ENCODE measurements at regions not wholly inside any gene's neighbourhood (a gene's known extent, or its start where the extent isn't known, plus 50 kb on each side); places are given as distances from the start of the nearest gene placed in this dataset.
"Not testable (repeated sequence)": the region's sequence is repeated elsewhere in the genome, so short reads cannot be mapped to it uniquely, and the experiment has no call there.

DNA sequence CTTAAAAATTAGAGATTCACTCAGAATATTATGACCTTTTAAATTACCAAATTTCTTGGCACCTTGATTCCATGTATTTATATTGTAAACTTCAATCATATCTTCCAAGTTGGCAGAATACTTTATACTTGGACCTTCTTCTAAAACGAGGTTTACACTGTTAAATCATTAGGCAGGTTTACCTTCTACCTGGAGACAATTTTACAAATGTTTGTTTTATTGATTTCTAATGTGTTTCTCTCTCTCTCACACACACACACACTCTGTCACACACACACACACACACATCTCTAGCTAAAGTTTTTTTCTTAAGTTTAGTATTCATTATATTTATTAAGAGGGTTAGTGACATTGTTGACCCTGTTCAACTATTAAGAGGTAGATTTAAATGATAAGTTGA, 1155.6 kb downstream of the NSUN3 start:
- no peaks in the 10 kb centered on the region for H3K79me2 ChIP-seq (ENCODE audit: low read length)
- no peaks in the 10 kb centered on the region for H3K9me2 ChIP-seq (replicated peaks; ENCODE audit: insufficient read depth, low read length)
- no peak for DNase-seq
- H3K27ac ChIP-seq (ENCODE audit: low read length) = no peak overlapping the region
- H3K4me1 ChIP-seq (ENCODE audit: low read length) = no peaks in the 10 kb centered on the region
- H3K9me3 ChIP-seq (ENCODE audit: low read length) = peaks cover 6% of the 10 kb centered on the region; the same call in 1 of the 2 replicates
- H2AFZ ChIP-seq (ENCODE audit: low read length) = no peak overlapping the region
- H3K36me3 ChIP-seq (ENCODE audit: insufficient read depth, low read length) = no peaks in the 10 kb centered on the region
- H3K9ac ChIP-seq (ENCODE audit: low read length) = no peak overlapping the region
- H3K4me3 ChIP-seq (ENCODE audit: low read length) = no peak overlapping the region
- H4K20me1 ChIP-seq (ENCODE audit: insufficient read depth, low read depth, low read length) = no peaks in the 10 kb centered on the region
- no peak overlapping the region for H3K4me2 ChIP-seq (ENCODE audit: low read depth, low read length, poor library complexity, severe bottlenecking)
- H3K27me3 ChIP-seq (ENCODE audit: low read length) = no peaks in the 10 kb centered on the region

DNA sequence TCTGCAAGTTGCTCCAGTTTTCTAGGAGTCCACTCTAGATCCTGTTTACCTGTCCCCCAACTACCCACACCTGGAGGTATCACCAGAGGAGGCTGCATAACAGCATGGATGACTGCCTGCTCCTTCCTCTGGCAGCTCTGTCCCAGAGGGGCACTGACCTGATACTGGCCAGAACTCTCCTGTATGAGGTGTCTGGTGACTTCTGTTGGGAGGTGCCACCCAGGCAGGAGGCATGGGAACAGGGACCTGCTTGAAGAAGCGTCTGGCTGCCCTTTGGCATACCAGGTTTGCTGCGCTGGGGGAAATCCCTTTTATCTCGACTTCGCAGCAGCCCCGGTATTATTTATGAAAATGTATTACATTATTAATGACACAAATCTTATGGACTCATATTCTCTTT, 1163.6 kb downstream of the NSUN3 start:
- Histone ChIP-seq H2AFZ (ENCODE audit: low read length) (no peak overlapping the region), H3K27ac (ENCODE audit: low read length) (no peak overlapping the region), H3K36me3 (ENCODE audit: insufficient read depth, low read length) (no peaks in the 10 kb centered on the region), H3K4me1 (ENCODE audit: low read length) (no peaks in the 10 kb centered on the region), H3K4me3 (ENCODE audit: low read length) (no peak overlapping the region), H3K9ac (ENCODE audit: low read length) (no peak overlapping the region), H3K9me3 (ENCODE audit: low read length) (peaks cover 7% of the 10 kb centered on the region), H3K4me2 (ENCODE audit: low read depth, low read length, poor library complexity, severe bottlenecking) (no peak overlapping the region), H4K20me1 (ENCODE audit: insufficient read depth, low read depth, low read length) (no peaks in the 10 kb centered on the region), H3K9me2 (replicated peaks; ENCODE audit: insufficient read depth, low read length) (no peaks in the 10 kb centered on the region), H3K27me3 (ENCODE audit: low read length) (no peaks in the 10 kb centered on the region), H3K79me2 (ENCODE audit: low read length) (no peaks in the 10 kb centered on the region)
- no peak for DNase-seq

DNA sequence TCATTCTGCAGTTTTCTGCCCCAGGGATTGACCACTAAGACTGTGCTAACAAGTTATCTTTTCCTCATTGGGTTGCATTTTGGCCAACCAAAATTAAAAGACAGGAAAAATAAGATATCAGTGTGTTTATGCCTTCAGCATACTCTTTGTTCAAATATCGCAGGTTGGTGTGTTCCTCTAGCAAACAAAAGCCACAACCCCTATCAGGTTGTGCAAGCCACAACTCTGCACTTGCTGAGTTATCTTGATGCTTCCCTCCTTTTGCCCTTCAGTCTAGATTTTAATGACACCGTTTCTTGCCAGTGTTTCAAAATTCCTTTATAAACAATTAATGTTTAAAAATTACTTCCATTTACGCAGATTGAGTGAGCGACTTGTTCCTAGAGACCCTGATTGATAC, 1164.2 kb downstream of the NSUN3 start:
- H3K36me3 ChIP-seq (ENCODE audit: insufficient read depth, low read length) = no peaks in the 10 kb centered on the region
- no peaks in the 10 kb centered on the region for H3K79me2 ChIP-seq (ENCODE audit: low read length)
- no peak for DNase-seq
- no peaks in the 10 kb centered on the region for H4K20me1 ChIP-seq (ENCODE audit: insufficient read depth, low read depth, low read length)
- H3K4me1 ChIP-seq (ENCODE audit: low read length) = no peaks in the 10 kb centered on the region
- peaks cover 7% of the 10 kb centered on the region for H3K9me3 ChIP-seq (ENCODE audit: low read length)
- H3K9me2 ChIP-seq (replicated peaks; ENCODE audit: insufficient read depth, low read length) = no peaks in the 10 kb centered on the region
- H3K27ac ChIP-seq (ENCODE audit: low read length) = no peak overlapping the region
- no peak overlapping the region for H3K9ac ChIP-seq (ENCODE audit: low read length)
- H3K4me3 ChIP-seq (ENCODE audit: low read length) = no peak overlapping the region
- H2AFZ ChIP-seq (ENCODE audit: low read length) = 0 out of 2 replicates have a peak overlapping the region, but pooled peaks have one; percentile 21
- no peaks in the 10 kb centered on the region for H3K27me3 ChIP-seq (ENCODE audit: low read length)
- no peak overlapping the region for H3K4me2 ChIP-seq (ENCODE audit: low read depth, low read length, poor library complexity, severe bottlenecking)

DNA sequence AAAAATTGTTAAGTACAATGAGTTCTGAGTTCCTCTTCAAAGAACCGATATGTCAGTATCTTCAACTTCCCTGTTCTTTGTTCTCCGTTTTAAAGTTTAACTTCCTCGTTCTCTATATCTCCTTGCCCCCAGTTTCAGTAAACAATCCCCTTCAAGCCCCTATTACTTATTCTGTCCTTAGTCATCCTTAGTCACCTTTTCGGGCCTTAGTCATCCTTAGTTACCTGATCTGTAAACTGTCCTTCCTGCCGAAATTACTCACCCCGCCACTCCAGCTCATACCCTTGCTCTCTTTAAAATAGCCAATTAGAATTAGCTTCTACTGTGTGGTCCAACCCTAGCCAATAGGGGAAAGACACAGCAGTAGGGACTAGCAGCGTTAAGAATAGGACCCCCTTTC, 1165.6 kb downstream of the NSUN3 start:
- Histone ChIP-seq H3K9me3 (ENCODE audit: low read length) (peaks cover 7% of the 10 kb centered on the region), H3K9me2 (replicated peaks; ENCODE audit: insufficient read depth, low read length) (no peaks in the 10 kb centered on the region), H3K9ac (ENCODE audit: low read length) (no peak overlapping the region), H4K20me1 (ENCODE audit: insufficient read depth, low read depth, low read length) (no peaks in the 10 kb centered on the region), H3K4me2 (ENCODE audit: low read depth, low read length, poor library complexity, severe bottlenecking) (no peak overlapping the region), H3K4me1 (ENCODE audit: low read length) (no peaks in the 10 kb centered on the region), H3K79me2 (ENCODE audit: low read length) (no peaks in the 10 kb centered on the region), H2AFZ (ENCODE audit: low read length) (no peak overlapping the region), H3K27me3 (ENCODE audit: low read length) (no peaks in the 10 kb centered on the region), H3K27ac (ENCODE audit: low read length) (no peak overlapping the region), H3K4me3 (ENCODE audit: low read length) (no peak overlapping the region), H3K36me3 (ENCODE audit: insufficient read depth, low read length) (no peaks in the 10 kb centered on the region)
- no peak for DNase-seq

DNA sequence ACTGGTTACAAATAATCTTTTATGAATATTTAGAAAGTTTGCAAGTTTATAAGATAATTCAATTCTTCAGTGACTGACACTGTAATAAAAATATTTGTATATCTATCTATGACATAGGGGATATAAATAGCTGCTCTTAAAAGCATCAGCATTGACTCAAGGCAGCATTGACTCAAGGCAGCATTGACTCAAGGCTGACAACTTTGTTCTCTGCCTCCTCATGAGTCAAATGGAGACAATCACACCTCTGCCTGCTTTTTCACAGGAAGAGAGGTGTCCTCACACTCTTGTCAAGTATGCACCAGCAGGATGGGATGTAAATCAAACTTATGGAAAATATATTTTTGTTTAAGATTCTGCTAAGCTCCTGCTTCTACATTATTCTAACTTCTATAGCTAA, 1173.1 kb downstream of the NSUN3 start:
- H3K79me2 ChIP-seq (ENCODE audit: low read length) = no peaks in the 10 kb centered on the region
- no peaks in the 10 kb centered on the region for H3K4me1 ChIP-seq (ENCODE audit: low read length)
- H3K27me3 ChIP-seq (ENCODE audit: low read length) = no peaks in the 10 kb centered on the region
- H3K27ac ChIP-seq (ENCODE audit: low read length) = no peak overlapping the region
- H3K36me3 ChIP-seq (ENCODE audit: insufficient read depth, low read length) = no peaks in the 10 kb centered on the region
- no peak overlapping the region for H3K9ac ChIP-seq (ENCODE audit: low read length)
- no peak overlapping the region for H3K4me3 ChIP-seq (ENCODE audit: low read length)
- no peak overlapping the region for H2AFZ ChIP-seq (ENCODE audit: low read length)
- no peaks in the 10 kb centered on the region for H4K20me1 ChIP-seq (ENCODE audit: insufficient read depth, low read depth, low read length)
- H3K9me3 ChIP-seq (ENCODE audit: low read length) = no peaks in the 10 kb centered on the region
- no peak overlapping the region for H3K4me2 ChIP-seq (ENCODE audit: low read depth, low read length, poor library complexity, severe bottlenecking)
- no peaks in the 10 kb centered on the region for H3K9me2 ChIP-seq (replicated peaks; ENCODE audit: insufficient read depth, low read length)
- no peak for DNase-seq

DNA sequence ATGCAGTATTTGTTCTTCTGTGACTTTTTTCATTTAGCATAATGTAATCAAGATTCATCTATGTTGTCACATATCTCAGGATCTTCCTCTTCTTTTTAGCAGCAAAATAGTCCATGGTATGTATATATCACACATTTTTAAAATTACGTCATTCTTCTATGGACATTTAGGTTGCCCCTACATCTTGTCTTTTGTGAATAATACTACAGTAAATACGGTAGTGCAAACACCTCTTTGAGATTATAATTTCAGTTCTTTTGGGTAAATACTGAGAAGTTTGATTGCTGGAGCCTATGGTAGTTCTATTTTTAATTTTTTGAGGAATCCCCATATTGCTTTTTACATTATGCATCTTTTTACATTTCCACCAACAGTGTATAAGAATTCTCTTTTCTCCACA, 1174.9 kb downstream of the NSUN3 start:
- Histone ChIP-seq H3K4me3 (ENCODE audit: low read length) (no peak overlapping the region), H3K4me2 (ENCODE audit: low read depth, low read length, poor library complexity, severe bottlenecking) (no peak overlapping the region), H3K9me2 (replicated peaks; ENCODE audit: insufficient read depth, low read length) (no peaks in the 10 kb centered on the region), H3K4me1 (ENCODE audit: low read length) (no peaks in the 10 kb centered on the region), H3K9ac (ENCODE audit: low read length) (no peak overlapping the region), H3K9me3 (ENCODE audit: low read length) (no peaks in the 10 kb centered on the region), H3K27ac (ENCODE audit: low read length) (no peak overlapping the region), H3K79me2 (ENCODE audit: low read length) (no peaks in the 10 kb centered on the region), H4K20me1 (ENCODE audit: insufficient read depth, low read depth, low read length) (no peaks in the 10 kb centered on the region), H3K36me3 (ENCODE audit: insufficient read depth, low read length) (no peaks in the 10 kb centered on the region), H2AFZ (ENCODE audit: low read length) (no peak overlapping the region), H3K27me3 (ENCODE audit: low read length) (no peaks in the 10 kb centered on the region)
- no peak for DNase-seq

DNA sequence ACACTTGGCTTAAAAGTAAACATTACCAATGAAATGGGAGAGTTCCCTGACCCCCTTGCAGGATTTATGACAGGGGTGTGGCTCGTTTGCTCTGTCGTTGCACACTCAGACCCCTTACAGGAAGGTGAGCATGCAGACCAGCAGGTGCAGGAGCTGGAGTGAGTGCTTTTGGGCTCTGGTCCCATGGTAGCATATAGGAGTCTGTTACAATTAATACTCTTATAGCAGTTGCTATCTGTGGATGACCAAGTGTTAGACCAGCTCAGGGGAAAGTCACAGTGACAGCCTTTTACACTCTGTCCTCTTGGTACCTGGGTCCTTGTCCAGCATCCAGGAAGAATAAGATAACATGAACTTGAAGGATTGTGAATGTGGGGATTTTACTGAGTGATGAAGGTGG, 1177.5 kb downstream of the NSUN3 start:
- Histone ChIP-seq H3K4me3 (ENCODE audit: low read length) (no peak overlapping the region), H3K36me3 (ENCODE audit: insufficient read depth, low read length) (no peaks in the 10 kb centered on the region), H3K4me1 (ENCODE audit: low read length) (no peaks in the 10 kb centered on the region), H3K27me3 (ENCODE audit: low read length) (no peaks in the 10 kb centered on the region), H3K79me2 (ENCODE audit: low read length) (no peaks in the 10 kb centered on the region), H4K20me1 (ENCODE audit: insufficient read depth, low read depth, low read length) (no peaks in the 10 kb centered on the region), H3K4me2 (ENCODE audit: low read depth, low read length, poor library complexity, severe bottlenecking) (no peak overlapping the region), H3K9me3 (ENCODE audit: low read length) (no peaks in the 10 kb centered on the region), H3K27ac (ENCODE audit: low read length) (no peak overlapping the region), H2AFZ (ENCODE audit: low read length) (no peak overlapping the region), H3K9ac (ENCODE audit: low read length) (no peak overlapping the region), H3K9me2 (replicated peaks; ENCODE audit: insufficient read depth, low read length) (no peaks in the 10 kb centered on the region)
- no peak for DNase-seq

DNA sequence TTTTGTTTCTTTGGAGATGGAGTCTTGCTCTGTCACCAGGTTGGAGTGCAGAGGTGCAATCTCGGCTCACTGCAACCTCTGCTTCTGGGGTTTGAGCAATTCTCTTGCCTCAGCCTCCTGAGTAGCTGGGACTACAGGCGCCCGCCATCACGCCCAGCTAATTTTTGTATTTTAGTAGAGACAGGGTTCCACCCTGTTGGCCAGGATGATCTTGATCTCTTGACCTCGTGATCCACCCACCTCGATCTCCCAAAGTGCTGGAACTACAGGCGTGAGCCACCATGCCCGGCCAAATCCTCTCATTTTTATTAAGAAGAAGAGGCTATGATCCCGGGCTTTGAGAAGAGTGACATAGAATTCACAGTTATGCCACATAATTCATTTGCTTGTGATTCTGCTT, 1178.4 kb downstream of the NSUN3 start:
- not testable (repeated sequence) for H3K4me3 ChIP-seq (ENCODE audit: low read length); H3K27ac ChIP-seq (ENCODE audit: low read length); H3K4me1 ChIP-seq (ENCODE audit: low read length); H3K9me3 ChIP-seq (ENCODE audit: low read length); DNase-seq; H3K27me3 ChIP-seq (ENCODE audit: low read length); H3K9me2 ChIP-seq (replicated peaks; ENCODE audit: insufficient read depth, low read length); H3K79me2 ChIP-seq (ENCODE audit: low read length); H3K4me2 ChIP-seq (ENCODE audit: low read depth, low read length, poor library complexity, severe bottlenecking); H2AFZ ChIP-seq (ENCODE audit: low read length); H4K20me1 ChIP-seq (ENCODE audit: insufficient read depth, low read depth, low read length); H3K36me3 ChIP-seq (ENCODE audit: insufficient read depth, low read length); H3K9ac ChIP-seq (ENCODE audit: low read length)

DNA sequence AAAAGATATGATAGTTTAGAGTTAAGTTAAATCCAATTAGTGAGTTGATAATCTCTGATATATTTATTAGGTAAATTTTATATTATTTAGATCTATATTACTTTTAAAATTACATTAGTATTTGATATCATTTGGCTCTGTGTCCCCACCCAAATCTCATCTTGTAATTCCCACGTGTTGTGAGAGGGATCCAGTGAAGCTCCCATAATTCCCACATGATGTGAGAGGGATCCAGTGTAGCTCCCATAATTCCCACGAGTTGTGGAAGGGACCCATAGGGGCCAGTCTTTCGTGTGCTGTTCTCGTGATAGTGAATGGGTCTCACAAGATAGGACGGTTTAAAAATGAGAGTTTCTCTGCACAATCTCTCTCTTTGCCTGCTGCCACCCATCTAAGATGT, 1183.6 kb downstream of the NSUN3 start:
- no peak for DNase-seq
- Histone ChIP-seq H3K36me3 (ENCODE audit: insufficient read depth, low read length) (no peaks in the 10 kb centered on the region), H3K4me2 (ENCODE audit: low read depth, low read length, poor library complexity, severe bottlenecking) (no peak overlapping the region), H3K9ac (ENCODE audit: low read length) (no peak overlapping the region), H3K79me2 (ENCODE audit: low read length) (no peaks in the 10 kb centered on the region), H2AFZ (ENCODE audit: low read length) (no peak overlapping the region), H3K27ac (ENCODE audit: low read length) (no peak overlapping the region), H3K27me3 (ENCODE audit: low read length) (no peaks in the 10 kb centered on the region), H4K20me1 (ENCODE audit: insufficient read depth, low read depth, low read length) (no peaks in the 10 kb centered on the region), H3K4me3 (ENCODE audit: low read length) (no peak overlapping the region), H3K9me3 (ENCODE audit: low read length) (no peaks in the 10 kb centered on the region), H3K4me1 (ENCODE audit: low read length) (no peaks in the 10 kb centered on the region), H3K9me2 (replicated peaks; ENCODE audit: insufficient read depth, low read length) (no peaks in the 10 kb centered on the region)

All from Karpas-422 (cell line).